ENCODE measurements at regions not wholly inside any gene's neighbourhood (a gene's known extent, or its start where the extent isn't known, plus 50 kb on each side); places are given as distances from the start of the nearest gene placed in this dataset.

DNA sequence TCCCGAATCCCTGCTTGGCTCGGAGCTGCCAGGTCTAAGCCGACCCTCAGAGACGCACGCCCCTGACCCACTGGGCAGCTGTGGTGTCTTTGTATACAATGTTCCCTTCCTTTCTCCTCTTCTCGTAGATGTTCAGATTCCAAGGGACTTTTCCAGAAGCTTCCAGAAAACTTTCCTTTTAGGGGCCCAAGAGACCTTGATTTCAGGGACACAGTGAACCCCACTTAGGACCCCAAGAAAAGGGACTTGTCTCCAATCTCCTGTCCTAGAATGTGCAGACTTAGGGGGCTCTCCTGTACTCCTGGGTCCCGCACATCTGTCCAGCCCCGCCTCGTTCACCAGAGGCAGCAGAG is 103.5 kb downstream of the EDN3 start:
- DNase-seq, result no peak

DNA sequence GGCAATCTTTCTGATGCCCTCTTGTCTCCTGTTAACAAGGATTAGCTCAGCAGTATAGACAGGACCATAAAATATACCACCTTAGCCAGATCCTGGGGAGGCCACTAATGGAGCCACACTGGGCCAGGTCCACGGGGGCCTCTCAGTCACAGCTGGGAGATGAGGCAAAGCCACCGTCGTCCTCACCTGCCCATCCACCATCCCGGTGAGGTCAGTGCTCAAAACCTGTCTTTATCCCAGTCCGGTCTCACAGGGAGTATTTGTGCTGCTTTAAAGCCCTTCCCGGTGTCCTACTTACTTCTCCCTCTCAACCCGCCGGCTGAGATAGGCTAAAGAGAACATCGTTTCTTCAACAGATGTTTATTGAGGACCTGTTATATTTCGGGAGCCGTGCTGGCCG is 104.3 kb downstream of the EDN3 start:
- no peak for DNase-seq

DNA sequence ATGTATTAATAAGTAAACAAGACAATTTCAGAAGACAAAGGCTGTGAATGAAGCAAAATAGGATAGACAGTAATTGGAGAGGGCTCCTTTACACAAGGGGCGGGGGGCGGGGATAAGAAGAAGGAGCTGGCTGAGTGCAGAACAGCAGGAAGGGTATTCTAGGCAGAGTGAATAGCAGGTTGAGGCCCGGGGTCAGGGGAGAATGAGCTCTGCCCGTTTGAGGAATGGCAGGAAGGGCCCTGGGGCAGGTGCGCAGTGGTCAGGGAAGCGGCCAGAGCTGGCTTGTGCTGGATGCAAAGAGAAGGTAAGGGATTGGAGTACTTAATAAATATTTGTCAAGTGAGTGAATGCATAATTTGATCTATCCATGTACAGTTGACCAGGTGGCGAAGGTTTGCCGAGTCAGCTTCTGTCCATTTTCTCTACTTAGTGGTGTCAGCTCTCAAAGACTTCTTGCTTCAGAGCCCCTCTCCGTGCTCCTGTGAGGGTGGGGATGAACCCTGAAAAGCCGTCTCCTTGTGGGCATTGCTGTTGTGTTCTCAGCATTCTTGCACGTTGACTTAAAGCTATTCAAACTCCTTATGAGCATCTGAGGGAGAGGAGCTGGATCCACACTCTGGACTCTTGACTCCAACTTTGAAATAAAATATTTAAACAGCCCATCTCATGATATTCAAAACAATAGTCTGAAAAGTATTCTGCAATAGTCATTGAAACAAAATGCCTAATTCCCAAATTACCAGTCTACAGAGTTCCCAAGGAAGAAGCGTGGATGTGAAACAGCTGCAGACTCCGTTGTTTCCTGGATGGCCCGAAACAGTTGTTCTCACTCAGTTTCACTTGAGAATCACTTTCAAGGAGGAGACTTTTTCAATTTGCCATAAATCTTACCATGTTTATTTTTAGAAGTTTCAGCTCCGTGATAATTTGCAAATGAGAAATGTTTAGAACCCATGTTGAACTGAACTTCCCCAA is 105.1 kb downstream of the EDN3 start:
- no peak for DNase-seq

DNA sequence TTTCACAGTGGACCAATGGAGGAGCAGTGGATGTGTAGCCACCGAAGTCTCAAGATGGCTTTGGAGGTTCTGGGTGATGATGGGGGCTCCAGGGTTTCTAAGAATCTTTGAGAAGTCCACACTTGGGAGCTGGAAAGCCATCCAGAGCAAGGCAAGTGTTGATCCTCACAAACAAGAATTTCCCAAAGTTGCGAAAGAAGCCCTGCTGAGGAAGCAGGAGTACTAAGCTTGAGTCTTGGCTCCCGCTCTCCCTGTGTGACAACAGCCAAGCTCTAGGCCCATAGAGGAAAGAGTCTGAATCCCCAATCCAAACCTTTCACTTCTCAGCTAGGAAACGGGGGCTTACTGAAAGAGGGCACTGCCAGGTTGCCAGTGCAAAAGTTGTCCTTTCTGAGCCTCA is 106.0 kb downstream of the EDN3 start:
- no peak for DNase-seq

DNA sequence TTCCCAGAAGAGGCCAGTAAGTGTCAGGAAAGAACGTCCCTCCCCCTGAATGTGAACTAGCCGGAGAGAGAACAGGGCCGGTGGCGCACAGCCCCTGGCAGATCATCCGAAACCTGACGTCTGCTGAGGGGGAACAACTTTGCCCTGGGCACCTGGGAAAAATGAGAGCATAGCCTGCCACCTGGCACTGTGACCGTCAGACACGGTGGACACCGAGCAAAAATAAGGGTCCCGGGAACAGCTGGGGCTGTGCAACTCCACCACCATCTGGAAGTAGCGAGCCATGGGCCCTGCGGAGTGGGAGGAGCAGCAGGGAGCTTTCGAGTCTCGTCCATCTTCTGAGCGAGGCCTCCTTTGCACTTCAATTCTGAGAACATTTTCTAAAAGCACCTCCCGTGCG is 110.8 kb downstream of the EDN3 start:
- no peak for DNase-seq

DNA sequence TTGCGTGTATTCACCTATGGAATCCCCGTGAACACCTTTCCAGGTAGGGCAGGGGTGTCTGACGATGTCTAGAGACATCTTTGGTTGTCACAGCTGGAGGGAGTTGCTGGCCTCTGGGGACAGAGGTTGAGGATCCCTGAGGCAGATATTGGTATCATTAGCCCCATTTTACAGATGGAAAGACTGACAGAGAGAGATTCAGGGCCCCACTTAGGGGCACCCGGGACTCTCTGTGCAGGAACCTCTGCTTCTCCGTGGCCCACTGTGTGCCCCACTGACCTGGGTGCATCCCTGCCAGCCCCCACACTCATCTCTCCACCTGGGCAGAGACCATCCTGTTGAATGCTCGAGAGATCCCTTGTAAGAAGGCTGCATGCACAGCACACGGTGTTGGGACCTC is 111.2 kb downstream of the EDN3 start:
- no peak for DNase-seq

DNA sequence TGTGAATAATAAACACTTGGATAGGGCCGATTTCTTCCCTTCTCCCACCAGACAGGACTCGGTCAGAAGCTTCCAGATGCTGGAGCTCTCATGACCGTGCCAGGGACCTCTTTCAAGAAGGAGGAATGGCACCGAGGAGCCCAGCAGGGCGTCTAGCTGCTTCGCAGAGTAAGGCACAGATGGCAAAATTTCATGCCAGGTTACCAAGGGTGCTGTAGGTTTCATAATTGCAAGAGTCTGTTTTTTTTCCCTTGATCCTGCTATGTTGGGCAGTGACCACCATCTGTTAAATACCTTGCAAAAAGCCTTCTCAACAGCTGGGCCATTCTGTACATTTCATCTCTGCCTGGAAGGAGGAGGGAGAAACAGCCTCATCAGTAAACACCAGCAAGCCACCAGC is 111.8 kb downstream of the EDN3 start:
- no peak for DNase-seq

DNA sequence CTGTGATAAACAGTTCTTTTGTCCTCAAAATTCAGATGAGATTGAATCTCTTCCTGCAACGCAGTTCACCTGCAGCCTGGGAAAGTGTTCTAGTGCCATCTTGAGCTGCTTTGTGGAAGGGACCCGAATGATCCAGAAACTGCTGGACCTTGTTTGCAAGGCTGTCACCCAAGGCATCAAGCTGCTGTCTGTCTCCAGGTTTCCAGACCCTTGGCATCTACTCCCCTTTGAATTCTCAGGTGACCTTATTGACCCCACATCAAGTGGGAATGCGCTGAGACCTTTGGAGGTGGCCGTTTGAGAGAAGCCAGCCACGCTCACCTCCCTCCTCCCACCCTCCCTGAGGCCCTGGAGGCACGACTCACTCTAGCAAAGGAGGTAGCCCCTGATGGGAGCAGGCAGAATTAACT is 112.5 kb downstream of the EDN3 start:
- no peak for DNase-seq

DNA sequence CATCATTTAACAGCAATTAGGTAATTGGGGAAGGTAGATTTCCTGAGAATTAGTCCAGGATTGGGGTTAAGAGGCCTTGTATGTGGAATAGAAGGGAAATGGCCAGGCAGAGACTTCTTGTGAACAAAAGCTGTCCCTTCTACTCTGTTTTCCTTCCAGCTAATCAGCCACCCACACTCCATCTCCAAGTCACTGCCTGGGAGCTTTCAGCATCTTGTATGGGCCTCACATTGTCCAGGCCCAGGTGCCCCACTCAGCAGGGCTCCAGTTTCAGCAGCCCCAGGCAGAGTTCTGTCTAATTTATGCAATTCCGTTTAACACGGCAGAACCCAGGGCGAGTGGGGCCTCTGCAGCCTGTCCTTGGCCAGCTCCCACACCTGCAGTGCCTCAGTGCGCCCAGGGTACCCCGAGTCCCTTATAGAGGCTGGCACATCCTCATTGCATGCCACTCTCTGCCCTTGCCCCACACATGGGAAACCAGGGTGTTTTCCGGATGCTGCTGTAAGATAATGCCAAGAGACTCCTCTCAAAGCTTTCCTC is 113.0 kb downstream of the EDN3 start:
- no peak for DNase-seq

DNA sequence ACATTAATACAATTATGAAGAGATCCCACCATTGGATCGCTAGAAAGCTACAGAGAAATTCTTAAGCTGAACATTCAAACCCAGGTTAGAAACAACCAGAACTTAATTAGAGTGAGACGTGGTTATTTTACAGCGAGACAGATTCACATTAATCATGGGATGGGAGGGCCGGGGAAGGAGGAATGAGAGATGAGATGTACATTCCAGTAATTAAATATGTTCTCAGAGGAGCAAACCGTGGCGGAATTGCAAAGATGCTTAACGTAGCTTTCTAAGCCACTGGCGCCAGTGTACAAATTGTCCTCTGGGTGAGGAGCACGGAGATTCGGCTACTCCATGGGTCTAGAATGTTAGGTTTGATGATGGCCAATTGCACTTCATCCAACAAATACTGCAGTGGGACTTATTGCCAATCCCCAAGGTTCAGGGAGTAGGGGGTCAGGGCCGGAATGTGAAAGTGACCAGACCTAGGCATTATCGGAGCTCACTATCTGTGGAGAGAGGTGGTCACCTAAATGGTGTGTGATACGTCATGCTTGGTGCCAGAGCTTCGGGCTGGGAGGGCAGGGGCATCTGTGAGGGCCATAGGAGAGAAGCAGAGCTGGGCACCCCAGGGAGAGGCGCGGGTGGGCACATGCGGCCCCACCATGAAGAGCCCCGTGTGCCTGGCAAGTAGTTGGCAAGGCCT is 114.7 kb downstream of the EDN3 start:
- no peak for DNase-seq

DNA sequence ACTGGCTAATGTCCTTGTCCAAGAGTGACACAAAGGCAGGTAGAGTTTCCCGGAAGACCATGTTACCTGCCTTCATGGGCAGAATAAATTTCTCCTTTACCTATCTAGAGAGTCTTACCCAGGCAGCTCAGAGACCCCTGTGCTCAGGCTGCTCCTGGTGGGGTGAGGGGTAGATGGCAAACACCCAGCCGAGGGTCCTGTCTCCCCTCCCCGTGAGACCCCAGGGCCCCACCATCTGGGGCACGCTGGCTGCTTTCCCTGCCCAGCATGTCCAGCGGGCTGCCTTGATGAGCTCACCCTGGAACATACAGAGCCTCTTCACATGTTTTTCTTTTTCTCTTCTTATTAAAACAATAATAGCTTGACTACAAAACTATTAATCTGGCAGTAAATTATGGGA is 116.5 kb downstream of the EDN3 start:
- no peak for DNase-seq

DNA sequence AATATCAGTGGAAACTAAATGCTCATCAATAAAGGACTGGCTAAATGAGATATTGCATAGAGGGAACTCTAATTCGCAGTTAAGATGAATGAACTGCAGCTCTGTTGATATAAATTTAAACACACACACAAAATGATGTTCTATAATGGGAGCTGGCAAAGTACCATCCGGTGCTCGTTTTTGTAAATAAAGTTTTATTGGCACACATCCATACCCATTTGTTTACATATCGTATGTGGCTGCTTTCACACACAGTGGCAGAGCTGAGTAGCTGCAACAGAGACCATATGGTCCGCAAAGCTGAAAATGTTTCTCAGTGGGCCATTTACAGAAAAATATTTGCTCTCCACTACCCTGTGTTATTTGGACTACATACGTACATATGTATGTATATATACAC is 120.7 kb downstream of the EDN3 start:
- DNase-seq, result no peak

DNA sequence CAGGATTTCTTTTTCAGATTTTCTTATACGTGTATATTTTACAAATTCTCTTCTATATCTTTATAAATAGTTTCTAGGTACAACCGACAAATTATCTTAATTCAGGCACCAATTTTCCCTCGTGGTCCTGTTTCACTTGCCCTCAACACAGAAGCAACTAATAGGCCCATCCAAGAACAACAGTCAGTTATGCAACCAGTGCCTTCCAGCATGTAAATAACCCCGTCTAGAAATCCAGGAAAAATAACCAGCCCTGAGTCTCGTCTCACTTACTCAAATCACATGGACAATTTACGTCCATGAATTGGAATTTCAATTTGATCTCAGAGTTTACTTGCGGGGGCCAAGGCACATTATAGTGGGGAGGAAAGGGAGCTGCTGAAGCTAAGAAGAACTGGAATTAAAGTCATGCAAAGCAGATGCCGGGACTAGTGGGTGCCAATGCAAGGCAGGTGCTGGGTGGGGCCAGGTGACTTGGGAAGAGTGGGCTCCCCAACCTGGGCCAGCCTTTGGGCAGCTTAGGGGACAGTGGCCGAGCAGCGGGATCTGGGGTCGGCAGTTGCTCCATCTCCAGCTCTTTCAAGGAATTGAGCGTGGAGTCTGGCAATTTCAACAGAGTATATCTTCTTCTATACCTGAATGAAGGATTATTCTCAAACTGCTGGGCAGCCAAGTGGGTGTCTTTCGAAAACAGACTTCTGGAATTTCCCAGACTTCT is 121.7 kb downstream of the EDN3 start:
- no peak for DNase-seq

DNA sequence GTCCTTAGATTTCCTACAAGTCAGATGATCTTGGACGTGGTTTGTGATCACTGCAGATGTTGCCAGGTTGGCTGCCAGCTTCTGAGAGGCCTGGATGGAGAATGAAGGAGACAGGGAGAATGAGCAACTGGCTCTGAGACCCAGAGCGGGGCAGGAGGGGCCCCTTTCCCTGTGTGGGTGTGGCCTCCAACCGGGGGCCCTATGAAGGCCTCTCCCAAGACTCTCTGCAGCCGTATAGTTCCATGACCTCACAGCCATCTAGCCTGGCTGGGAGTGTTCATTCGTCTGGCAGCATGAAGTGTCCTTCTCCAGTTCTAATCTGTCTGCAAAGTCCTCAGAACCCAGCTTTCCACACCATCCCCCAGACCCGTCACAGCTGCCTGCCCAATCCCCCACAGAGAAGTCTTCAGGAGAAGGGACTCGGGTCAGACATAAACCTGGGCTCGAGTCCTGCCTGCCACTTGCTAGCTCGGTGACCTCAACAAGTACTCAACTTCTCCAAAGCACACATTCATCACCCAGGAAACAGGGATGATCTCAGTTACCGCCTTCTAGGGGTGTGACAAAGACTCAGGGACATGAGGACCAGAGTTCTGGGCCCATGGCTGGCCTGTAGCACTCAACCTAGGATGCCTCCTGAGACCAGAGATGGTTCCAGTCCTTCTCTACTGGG is 122.6 kb downstream of the EDN3 start:
- peak in 1 of 2 donors; percentile 6 for DNase-seq

DNA sequence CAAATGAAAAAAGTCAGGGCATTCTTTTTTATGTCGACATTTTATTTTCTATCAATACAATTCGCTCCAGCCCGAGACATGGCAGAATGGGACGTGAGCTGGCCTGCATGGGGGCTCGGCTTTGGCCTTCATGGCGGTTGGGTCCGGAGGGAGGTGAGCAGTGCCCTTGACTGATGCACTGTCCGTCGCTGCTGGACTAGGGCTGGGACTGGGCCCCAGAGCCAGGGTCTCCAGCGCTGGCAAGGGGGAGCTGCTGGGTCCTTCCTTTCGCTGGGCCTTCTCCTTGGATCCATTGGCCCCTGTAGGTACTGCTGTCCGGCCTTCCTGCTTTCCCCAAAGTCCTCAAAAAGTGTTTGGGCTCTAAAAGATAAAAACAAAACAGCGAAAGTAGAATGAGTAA is 124.6 kb downstream of the EDN3 start:
- no peak for DNase-seq

DNA sequence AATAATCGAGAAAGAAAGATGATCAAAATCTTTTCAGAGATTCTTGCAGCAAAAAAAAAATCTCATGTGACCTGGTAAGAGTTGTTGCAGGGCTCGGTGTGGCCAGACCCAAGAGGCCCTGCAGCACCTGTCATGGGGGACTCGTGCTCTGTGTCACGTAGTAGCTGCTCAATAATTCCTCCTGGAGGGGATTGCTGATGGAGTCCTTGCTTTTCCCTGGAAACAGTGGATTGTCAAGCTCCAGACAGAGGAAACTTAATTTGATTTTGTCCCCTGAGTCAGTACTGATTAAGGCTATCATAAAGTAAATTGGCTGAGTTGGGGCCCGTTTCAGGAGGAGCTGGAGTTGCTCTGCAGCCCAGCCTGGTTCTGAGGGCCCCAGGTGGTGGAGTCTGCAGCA is 125.2 kb downstream of the EDN3 start:
- no peak for DNase-seq

DNA sequence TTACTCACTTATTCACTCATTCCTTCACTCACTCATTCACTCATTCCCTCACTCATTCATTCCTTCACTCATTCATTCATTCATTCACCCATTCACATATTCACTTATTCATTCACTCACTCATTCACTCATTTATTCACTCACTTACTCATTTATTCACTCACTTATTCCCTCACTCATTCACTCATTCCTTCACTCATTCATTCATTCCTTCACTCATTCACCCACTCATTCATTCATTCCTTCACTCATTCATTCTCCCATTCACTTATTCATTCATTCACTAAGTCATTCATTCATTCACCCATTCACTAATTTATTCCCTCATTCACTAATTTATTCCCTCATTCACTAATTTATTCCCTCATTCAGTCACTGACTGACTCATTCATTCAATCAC is 127.6 kb downstream of the EDN3 start:
- no peak for DNase-seq

DNA sequence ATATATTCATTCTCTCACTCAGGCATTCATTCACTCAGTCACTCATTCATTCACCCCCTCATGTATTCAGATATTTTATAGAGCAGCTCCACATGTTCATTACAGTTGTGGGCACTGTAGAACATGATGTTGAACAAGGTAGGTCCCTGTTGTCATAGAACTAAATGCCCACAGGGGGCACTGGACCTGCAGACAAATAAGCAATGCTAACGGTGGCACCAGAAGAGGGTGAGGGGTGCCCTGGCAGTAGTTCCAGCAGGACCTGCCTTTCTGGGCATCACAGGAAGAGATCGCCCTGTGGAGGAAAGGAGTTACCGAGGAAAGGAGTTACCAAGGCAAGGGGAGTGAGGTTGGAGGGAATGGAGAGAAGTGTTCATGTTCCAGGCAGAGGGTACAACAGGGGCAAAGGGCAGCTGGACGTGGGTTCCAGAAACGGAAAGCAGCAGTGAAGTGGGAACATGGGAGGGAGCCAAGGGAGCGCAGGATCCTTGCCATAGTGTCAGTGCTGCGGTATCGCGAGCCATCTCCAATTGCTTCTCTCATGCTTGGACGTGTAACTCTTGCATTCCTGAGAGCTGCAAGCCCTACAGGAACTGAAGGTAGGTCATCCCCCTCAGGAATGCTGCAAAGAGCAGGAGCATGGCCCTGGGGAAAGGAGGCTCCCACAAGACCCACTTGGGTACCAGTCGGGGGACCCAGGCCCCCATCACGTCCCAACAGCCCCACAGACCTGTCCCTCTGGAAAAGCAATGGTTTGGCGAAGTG is 128.2 kb downstream of the EDN3 start:
- DNase-seq, result no peak

DNA sequence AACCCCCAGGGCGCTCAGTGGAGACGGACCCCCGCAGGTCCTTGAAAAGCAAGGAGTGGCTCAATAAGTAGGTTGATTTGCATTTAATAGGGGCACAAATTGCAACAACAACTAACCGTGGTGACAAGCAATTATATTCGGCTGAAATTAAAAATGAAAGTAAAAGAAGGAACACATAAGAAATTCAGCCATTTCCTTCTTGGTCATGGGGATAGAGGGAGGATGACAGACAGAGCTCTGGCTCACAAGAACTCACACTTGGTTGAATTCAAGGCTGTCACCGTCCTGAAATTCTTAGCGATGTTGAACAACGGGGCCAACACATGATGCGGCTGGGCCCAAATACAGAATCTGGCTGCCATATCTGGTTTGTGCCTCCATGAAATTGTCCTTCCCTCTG is 129.0 kb downstream of the EDN3 start:
- DNase-seq, result peak; percentile 26 to 33

DNA sequence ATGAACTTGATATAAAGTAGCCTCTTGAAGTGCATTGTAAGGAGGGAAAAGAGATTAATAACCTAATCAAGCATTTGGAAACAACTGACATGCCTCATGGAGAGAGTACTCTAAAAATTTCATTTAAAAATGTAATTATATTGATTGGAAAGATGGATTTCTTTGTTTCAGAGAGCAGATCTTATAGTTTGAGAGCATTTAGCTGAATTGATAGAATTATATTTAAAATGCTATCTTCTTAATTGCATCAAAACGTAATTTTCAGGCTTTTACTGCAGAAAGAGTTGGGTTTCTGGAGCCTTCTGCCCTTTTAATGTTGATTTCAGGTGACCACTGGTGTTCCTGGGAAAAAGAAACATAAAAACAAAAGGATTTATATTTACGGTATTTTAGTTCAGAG is 130.6 kb downstream of the EDN3 start:
- DNase-seq, result no peak

DNA sequence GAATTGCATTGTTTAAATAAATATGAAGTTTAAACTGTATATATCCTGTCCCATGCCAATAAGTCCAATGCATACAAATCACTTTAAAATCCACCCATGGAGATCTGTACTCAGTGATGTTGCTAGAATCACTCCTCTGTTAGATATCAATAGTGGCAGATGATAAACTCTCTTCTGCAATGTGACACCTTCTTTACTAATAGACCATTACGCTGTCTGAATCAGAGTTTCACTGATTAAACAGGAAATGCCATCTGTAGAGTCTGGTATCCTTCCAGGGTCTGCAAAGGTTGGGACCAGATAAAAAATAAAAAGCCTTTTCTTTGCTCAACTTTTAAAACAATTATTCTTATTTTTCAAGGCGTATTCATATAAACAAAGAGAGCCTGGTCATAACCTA is 134.5 kb downstream of the EDN3 start:
- DNase-seq, result no peak

DNA sequence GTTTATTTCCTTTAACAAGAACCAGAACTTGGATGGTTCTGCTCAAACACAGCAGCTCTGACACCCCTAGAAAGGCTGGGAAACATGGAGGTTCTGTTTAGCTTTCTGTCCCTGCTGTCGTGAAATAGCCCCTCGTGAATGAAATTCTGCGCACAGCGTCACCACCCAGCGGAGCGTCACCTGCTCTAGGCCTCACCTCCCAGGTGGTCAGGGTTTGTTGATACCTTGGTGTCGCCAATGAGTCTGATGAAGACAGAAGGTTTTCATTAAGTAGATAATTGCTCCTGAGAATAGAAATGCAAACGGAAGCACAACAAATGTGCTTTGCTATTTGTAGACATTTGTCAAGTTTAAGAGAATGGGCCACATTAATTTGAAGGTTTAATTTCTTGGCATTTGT is 135.1 kb downstream of the EDN3 start:
- no peak for DNase-seq
